ENCODE measurements at regions not wholly inside any gene's neighbourhood (a gene's known extent, or its start where the extent isn't known, plus 50 kb on each side); places are given as distances from the start of the nearest gene placed in this dataset.

- no peak for TF ChIP-seq ZNF773 (CRISPR knock-in tag; IDR thresholded peaks at IDR 0.05; ENCODE audit: borderline replicate concordance)
- TF ChIP-seq TRIM22 (IDR thresholded peaks at IDR 0.05): no peak
- no peak for TF ChIP-seq REXO4 (CRISPR knock-in tag; IDR thresholded peaks at IDR 0.05; ENCODE audit: borderline replicate concordance)
- no peak for TF ChIP-seq TEF (CRISPR knock-in tag; IDR thresholded peaks at IDR 0.05)
- no peak for TF ChIP-seq NPAS2 (CRISPR knock-in tag; IDR thresholded peaks at IDR 0.05; ENCODE audit: borderline replicate concordance)
- no peak for TF ChIP-seq ZNF326 (CRISPR knock-in tag; IDR thresholded peaks at IDR 0.05; ENCODE audit: borderline replicate concordance)
- TF ChIP-seq CSRNP2 (CRISPR knock-in tag; conservative IDR thresholded peaks at IDR 0.05; ENCODE audit: low read depth): no peak
- no peak for TF ChIP-seq UBTF (CRISPR knock-in tag; IDR thresholded peaks at IDR 0.05)
Observed at GRCh38 chr22:47693606-47694005, 931.2 kb downstream of the TBC1D22A start (continued).

All from HepG2 (cell line).